BLaER1 (cell line): ENCODE measurements at regions not wholly inside any gene's neighbourhood (a gene's known extent, or its start where the extent isn't known, plus 50 kb on each side); places are given as distances from the start of the nearest gene placed in this dataset.

Source experiments
- H3K27ac ChIP-seq: shearing (Covaris generic); formaldehyde crosslinking; 2 replicates; pipeline ENCODE4 v1.8.1; 2022
- H3K27me3 ChIP-seq: shearing (Covaris generic); formaldehyde crosslinking; 2 replicates; pipeline ENCODE4 v1.8.1; 2022
- H3K36me3 ChIP-seq: shearing (Covaris generic); formaldehyde crosslinking; 2 replicates; pipeline ENCODE4 v1.8.1; 2022
- H3K4me1 ChIP-seq: shearing (Covaris generic); formaldehyde crosslinking; 2 replicates; pipeline ENCODE4 v1.8.1; 2022
- H3K4me2 ChIP-seq: shearing (Covaris generic); formaldehyde crosslinking; 2 replicates; pipeline ENCODE4 v1.8.1; 2022
- H3K4me3 ChIP-seq: shearing (Covaris generic); formaldehyde crosslinking; 2 replicates; pipeline ENCODE4 v1.8.1; 2022
- H3K9ac ChIP-seq: shearing (Covaris generic); formaldehyde crosslinking; 2 replicates; pipeline ENCODE4 v1.8.1; 2022
- H3K9me3 ChIP-seq: shearing (Covaris generic); formaldehyde crosslinking; 2 replicates; pipeline ENCODE4 v1.8.1; 2022
- H4K20me1 ChIP-seq: shearing (Covaris generic); formaldehyde crosslinking; 2 replicates; pipeline ENCODE4 v1.8.1; 2022
- Cebpa-rat ChIP-seq: shearing (Covaris generic); IDR thresholded peaks from 2 replicates; pipeline ENCODE4 v1.8.1; 2022

DNA sequence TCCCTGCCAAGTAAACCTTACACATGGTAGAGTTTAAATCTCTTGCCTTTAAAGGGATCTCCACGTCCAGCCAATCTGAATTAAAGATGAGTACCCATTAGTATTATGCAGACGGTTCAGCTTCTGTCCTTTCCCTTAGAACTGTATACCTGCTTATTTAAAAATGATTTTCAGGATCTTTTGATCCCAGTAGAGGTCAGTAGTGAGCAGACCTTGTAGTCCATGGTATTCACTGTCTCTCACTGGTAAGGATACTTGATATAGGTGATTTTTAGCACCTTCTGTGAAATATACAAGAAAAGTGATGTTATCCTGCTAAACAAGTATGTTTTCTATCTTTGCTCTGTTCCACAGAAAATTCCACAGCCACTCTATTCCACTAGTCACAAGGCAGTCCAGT lies 1211.6 kb upstream of the ADGRL4 start:
- no peaks in the 10 kb centered on the region for H3K36me3 ChIP-seq
- H3K27ac ChIP-seq = no peak overlapping the region
- H3K4me2 ChIP-seq = no peak overlapping the region
- H3K4me3 ChIP-seq = no peak overlapping the region
- no peaks in the 10 kb centered on the region for H3K27me3 ChIP-seq
- no peak for TF ChIP-seq Cebpa-rat
- H3K9ac ChIP-seq = no peak overlapping the region
- H3K4me1 ChIP-seq = no peaks in the 10 kb centered on the region
- no peaks in the 10 kb centered on the region for H3K9me3 ChIP-seq
- no peaks in the 10 kb centered on the region for H4K20me1 ChIP-seq

DNA sequence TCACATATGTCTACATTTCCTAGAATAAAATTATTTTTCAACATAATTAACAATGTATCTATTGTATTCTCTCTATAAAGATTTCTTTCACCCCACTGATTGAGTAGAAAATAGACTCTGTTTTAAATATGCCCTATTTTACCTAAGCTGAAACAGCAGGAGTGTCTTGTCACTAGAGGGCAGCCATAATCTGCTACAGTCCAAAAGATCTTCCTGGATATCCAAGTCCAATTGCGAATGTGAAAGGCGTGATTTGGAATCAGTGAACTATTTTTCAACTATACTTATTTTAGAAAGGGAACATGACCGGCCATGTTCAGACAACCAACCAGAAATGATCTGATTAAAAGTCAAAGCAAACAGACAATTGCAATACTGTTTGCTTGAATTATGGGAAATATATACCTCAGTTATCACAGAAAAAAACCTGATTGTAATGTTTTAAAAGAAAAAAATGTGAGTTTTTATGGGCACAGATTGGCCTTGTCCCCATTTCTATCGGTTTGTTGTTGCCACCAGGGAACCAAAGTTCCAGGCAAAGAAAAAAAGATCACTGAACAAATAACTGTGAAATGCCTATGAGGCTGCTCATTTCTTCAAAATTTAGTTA lies 1211.0 kb upstream of the ADGRL4 start:
- H3K9me3 ChIP-seq = no peaks in the 10 kb centered on the region
- H4K20me1 ChIP-seq = no peaks in the 10 kb centered on the region
- H3K4me3 ChIP-seq = no peak overlapping the region
- no peak overlapping the region for H3K4me2 ChIP-seq
- H3K27me3 ChIP-seq = no peaks in the 10 kb centered on the region
- H3K36me3 ChIP-seq = no peaks in the 10 kb centered on the region
- H3K27ac ChIP-seq = no peak overlapping the region
- H3K4me1 ChIP-seq = no peaks in the 10 kb centered on the region
- no peak overlapping the region for H3K9ac ChIP-seq
- TF ChIP-seq Cebpa-rat = no peak

DNA sequence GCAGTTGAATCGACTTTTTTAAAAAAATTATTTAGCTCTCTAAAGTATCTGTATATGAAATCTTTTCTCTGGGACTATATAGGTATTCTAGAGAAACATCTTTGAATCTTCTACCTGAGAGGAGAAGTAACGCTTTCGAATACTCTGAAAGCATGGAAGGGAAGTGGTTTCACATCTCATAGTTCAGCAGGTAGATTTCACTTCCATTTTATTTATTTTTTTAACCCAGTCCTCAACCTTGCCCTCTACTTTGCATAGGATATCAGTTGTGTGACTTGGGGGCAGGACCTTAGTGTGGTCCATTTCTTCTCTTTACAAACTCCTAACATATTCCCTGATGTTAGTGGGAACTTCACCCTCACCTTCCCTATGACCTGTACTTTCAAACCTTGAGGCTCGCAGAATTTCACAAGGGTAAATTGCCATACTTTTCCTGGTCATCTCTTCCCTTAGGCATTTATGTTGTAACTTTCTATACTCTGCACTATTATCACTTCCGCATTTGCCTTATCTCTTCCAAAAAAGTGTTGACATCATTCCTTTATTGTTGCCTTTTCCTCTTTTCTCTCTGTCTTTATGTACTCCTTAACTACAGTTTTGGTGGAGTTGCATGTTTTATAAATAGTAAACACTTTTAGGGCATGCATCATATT lies 1208.5 kb upstream of the ADGRL4 start:
- TF ChIP-seq Cebpa-rat = no peak
- H3K27me3 ChIP-seq = no peaks in the 10 kb centered on the region
- H4K20me1 ChIP-seq = no peaks in the 10 kb centered on the region

DNA sequence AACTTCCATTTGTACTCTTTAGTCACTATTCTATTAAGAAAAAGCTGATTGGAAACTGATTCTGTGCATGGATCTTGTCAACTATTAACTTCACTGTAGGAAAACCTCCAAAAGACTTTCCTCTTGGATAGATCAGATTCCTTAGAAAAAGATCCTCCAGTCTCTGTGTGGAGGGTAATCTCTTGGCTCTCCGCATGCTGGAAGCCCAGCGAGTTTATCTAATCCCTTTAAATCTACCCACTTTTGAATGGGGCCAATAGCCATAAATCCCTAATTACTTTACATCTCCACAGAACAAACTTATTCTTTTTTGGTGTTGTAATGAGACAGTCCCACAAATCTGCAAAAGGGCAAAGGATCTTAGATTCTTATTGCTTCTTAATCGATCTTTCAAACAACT lies 1206.4 kb upstream of the ADGRL4 start:
- H3K4me1 ChIP-seq = no peaks in the 10 kb centered on the region
- no peak overlapping the region for H3K27ac ChIP-seq
- no peak overlapping the region for H3K9ac ChIP-seq
- no peaks in the 10 kb centered on the region for H4K20me1 ChIP-seq
- H3K4me2 ChIP-seq = no peak overlapping the region
- H3K36me3 ChIP-seq = no peaks in the 10 kb centered on the region
- no peak overlapping the region for H3K4me3 ChIP-seq
- H3K9me3 ChIP-seq = no peaks in the 10 kb centered on the region
- no peak for TF ChIP-seq Cebpa-rat
- H3K27me3 ChIP-seq = no peaks in the 10 kb centered on the region

More for the DNA sequence above, 1208.5 kb upstream of the ADGRL4 start:
- Histone ChIP-seq H3K4me2 (no peak overlapping the region), H3K4me1 (no peaks in the 10 kb centered on the region), H3K9me3 (no peaks in the 10 kb centered on the region), H3K4me3 (no peak overlapping the region), H3K36me3 (no peaks in the 10 kb centered on the region), H3K9ac (no peak overlapping the region), H3K27ac (no peak overlapping the region)

DNA sequence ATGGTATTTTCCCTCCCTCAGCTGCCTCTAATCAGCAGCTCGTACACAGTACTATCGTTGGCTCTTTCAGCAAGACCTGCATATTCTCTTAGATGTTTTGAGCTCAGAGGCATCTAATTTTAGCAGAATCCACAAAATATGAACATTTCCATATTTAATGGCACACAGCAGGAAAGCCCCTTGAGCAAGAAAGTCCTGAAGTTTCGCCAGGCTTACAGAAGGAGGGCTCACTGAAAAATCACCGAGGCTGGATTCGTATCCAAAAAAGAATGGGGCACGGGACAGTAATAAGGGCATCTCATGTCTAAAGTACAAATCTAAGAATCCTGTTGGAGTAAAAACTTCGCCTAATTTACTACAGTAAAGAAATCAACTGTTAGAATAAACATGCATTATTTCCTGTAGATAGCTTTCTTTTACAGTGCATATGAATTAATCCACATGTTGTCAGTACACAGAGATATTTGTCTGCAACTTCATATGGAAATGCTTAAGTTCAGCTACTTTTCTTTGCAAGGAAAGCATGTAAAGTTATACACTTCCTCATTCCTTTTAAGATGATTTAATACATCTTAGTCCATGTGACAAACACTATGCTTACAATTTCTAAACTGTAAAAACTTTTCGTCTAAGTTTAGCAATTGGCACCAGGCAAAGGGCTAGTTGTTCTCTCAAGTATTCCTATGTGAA lies 1205.3 kb upstream of the ADGRL4 start:
- no peak for TF ChIP-seq Cebpa-rat
- H3K4me3 ChIP-seq = no peak overlapping the region
- H3K4me1 ChIP-seq = no peaks in the 10 kb centered on the region
- no peaks in the 10 kb centered on the region for H3K27me3 ChIP-seq
- H4K20me1 ChIP-seq = no peaks in the 10 kb centered on the region
- no peaks in the 10 kb centered on the region for H3K9me3 ChIP-seq
- H3K36me3 ChIP-seq = no peaks in the 10 kb centered on the region
- H3K9ac ChIP-seq = no peak overlapping the region
- no peak overlapping the region for H3K27ac ChIP-seq
- no peak overlapping the region for H3K4me2 ChIP-seq

DNA sequence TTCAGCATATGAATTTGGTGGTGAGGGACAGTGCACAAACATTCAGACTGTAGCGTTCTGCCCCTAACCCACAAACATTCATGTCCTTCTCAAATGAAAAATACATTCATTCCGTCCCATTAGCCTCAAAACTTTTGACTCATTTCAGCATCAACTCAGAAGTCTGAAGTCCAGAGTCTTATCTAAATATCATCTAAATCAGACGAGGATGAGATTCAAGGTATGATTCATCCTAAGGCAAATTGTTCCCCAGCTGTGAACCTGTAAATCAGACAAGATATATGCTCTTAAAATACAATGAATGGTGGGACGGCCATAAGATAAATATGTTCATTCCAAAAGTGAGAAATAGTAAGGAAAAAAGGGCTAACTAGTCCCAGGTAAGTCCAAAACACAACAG lies 1195.6 kb upstream of the ADGRL4 start:
- Histone ChIP-seq H3K36me3 (no peaks in the 10 kb centered on the region), H3K4me3 (no peak overlapping the region), H3K9me3 (no peaks in the 10 kb centered on the region), H4K20me1 (no peaks in the 10 kb centered on the region), H3K4me1 (no peaks in the 10 kb centered on the region), H3K27ac (no peak overlapping the region), H3K9ac (no peak overlapping the region), H3K4me2 (no peak overlapping the region), H3K27me3 (no peaks in the 10 kb centered on the region)
- no peak for TF ChIP-seq Cebpa-rat

DNA sequence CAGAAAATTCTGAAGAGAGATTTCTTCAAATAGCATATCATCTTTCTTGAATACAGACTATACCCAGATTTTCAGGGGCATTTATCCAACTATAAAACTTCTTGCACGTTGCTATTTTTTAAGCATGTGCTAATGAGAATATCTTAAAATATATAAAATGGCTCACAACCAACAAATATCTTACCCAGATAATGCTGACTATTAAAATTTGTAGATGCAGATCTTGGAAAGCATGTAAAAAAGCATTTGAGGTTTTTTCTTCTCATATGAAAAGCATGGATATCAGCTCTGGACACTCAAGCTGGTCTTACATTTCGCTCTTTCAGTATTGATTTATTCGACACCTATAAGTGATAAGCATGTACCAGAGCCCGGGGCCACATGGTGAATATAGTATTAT lies 1187.7 kb upstream of the ADGRL4 start:
- no peaks in the 10 kb centered on the region for H3K4me1 ChIP-seq
- no peak overlapping the region for H3K9ac ChIP-seq
- no peak for TF ChIP-seq Cebpa-rat
- no peak overlapping the region for H3K4me3 ChIP-seq
- no peaks in the 10 kb centered on the region for H3K36me3 ChIP-seq
- no peak overlapping the region for H3K4me2 ChIP-seq
- H4K20me1 ChIP-seq = no peaks in the 10 kb centered on the region
- H3K27ac ChIP-seq = no peak overlapping the region
- no peaks in the 10 kb centered on the region for H3K9me3 ChIP-seq
- H3K27me3 ChIP-seq = no peaks in the 10 kb centered on the region

DNA sequence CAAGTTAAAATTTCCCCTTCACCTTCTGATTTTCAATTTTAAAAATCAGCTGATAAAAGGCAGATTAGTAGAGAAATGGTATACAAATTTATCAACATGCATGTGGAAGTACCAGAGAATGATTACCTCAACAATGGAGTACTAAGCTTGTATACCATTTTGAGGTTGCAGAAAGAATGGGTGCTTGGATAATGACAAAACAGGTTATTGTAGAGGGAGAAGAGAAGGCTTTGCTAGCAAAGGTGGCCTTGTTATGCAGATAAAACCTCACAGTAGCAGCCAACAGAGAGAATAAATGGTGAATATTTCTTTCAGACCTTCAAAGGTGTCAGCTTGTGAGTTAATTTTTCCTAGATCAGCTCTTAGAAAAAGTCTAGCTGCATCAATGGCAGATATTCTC lies 1174.9 kb upstream of the ADGRL4 start:
- TF ChIP-seq Cebpa-rat = no peak
- H3K4me3 ChIP-seq = no peak overlapping the region
- H3K4me1 ChIP-seq = no peaks in the 10 kb centered on the region
- no peaks in the 10 kb centered on the region for H3K9me3 ChIP-seq
- H3K36me3 ChIP-seq = no peaks in the 10 kb centered on the region
- no peak overlapping the region for H3K4me2 ChIP-seq
- H4K20me1 ChIP-seq = no peaks in the 10 kb centered on the region
- H3K27me3 ChIP-seq = no peaks in the 10 kb centered on the region
- H3K9ac ChIP-seq = no peak overlapping the region
- no peak overlapping the region for H3K27ac ChIP-seq

DNA sequence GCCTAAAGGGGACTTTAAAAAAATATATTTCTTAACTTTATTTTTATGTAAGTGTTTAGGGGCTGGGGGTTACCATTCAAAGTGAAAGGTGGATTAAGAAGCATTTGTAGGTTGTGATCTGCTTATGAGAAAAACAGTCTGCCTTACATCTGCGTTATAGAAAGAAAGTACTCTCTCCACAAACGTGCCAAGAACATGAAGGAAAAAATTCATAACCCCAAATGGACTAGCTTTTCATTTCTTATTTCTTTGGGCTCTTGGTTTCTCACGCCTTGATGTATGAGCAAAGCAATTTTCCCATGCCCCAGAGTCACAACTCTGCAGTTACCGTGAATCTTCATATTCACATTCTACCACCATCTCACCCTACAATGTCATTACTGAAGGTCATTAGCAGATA lies 1165.1 kb upstream of the ADGRL4 start:
- Histone ChIP-seq H3K4me3 (no peak overlapping the region), H3K36me3 (no peaks in the 10 kb centered on the region), H3K4me1 (no peaks in the 10 kb centered on the region), H3K4me2 (no peak overlapping the region), H3K27me3 (no peaks in the 10 kb centered on the region), H3K27ac (no peak overlapping the region), H3K9me3 (no peaks in the 10 kb centered on the region), H4K20me1 (no peaks in the 10 kb centered on the region), H3K9ac (no peak overlapping the region)
- no peak for TF ChIP-seq Cebpa-rat

DNA sequence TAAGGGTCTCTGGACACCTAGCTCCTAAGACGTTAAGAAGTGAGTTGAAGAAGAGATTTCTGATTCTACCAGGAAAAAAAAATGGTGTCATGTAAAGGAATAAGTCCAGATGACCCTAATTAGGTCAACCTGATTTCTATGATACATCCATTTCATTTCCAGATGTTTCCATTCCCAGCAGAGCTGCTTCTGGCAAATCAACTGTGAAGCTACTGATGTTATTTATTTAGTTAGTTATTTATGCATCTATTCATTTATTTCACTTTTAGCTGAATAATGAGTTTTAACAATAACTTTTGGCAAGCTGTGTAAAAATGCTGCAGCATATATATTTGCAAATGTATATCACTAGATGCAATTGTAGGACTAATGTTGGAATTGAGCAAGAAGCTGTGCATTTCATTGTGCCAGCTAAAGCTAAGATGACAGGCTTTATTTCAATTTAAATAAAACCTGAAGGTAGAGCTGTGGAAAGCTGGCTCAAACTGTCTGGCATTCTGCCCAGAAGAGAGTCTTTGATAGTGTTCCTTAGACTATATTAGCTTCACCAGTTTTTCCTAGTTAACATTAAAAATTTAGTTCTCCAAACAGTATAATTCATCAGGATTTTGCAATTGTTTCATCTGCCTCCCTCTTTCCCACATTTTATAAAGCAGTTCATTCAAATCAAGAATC lies 1164.4 kb upstream of the ADGRL4 start:
- no peak for TF ChIP-seq Cebpa-rat
- Histone ChIP-seq H3K36me3 (no peaks in the 10 kb centered on the region), H4K20me1 (no peaks in the 10 kb centered on the region), H3K4me1 (no peaks in the 10 kb centered on the region), H3K9me3 (no peaks in the 10 kb centered on the region), H3K9ac (no peak overlapping the region), H3K27me3 (no peaks in the 10 kb centered on the region), H3K4me2 (no peak overlapping the region), H3K4me3 (no peak overlapping the region), H3K27ac (no peak overlapping the region)
